Hematopoietic multipotent progenitor cell treated with erythropoietin and hydrocortisone succinate and interleukin-3 and kit ligand, for 4 days (in vitro differentiated cells): ENCODE measurements at regions not wholly inside any gene's neighbourhood (a gene's known extent, or its start where the extent isn't known, plus 50 kb on each side); places are given as distances from the start of the nearest gene placed in this dataset.
A peak's percentile ranks its signal among the peaks of the same experiment; 100 is the strongest.

Experiments
- DNase-seq: peaks from one replicate; pipeline ENCODE4 v3.0.0-alpha.2; 2015

- no peak for DNase-seq
Observed at GRCh38 chr13:39859898-39860297, 204.4 kb downstream of the COG6 start.

GRCh38 chr13:39862900-39863299, 207.4 kb downstream of the COG6 start:
- no peak for DNase-seq

GRCh38 chr13:39864221-39864620, 208.8 kb downstream of the COG6 start:
- no peak for DNase-seq

- DNase-seq, result no peak
Observed at GRCh38 chr13:39866722-39867121, 211.3 kb downstream of the COG6 start.

- DNase-seq, result no peak
Observed at GRCh38 chr13:39867807-39868206, 212.3 kb downstream of the COG6 start.

GRCh38 chr13:39870197-39870747, 214.8 kb downstream of the COG6 start:
- DNase-seq, result no peak

GRCh38 chr13:39874331-39875053, 219.0 kb downstream of the COG6 start:
- DNase-seq, result no peak

- DNase-seq, result no peak
Observed at GRCh38 chr13:39875111-39875987, 219.9 kb downstream of the COG6 start.

- DNase-seq, result no peak
Observed at GRCh38 chr13:39876258-39876657, 220.8 kb downstream of the COG6 start.

GRCh38 chr13:39877134-39877533, 221.7 kb downstream of the COG6 start:
- DNase-seq, result no peak

GRCh38 chr13:39879286-39880035, 224.0 kb downstream of the COG6 start:
- no peak for DNase-seq

- DNase-seq, result no peak
Observed at GRCh38 chr13:39881383-39881782, 225.9 kb downstream of the COG6 start.

- no peak for DNase-seq
Observed at GRCh38 chr13:39881887-39882286, 226.4 kb downstream of the COG6 start.

GRCh38 chr13:39884166-39884565, 228.7 kb downstream of the COG6 start:
- DNase-seq, result no peak

- no peak for DNase-seq
Observed at GRCh38 chr13:39886336-39886735, 230.9 kb downstream of the COG6 start.

GRCh38 chr13:39887387-39887786, 231.9 kb downstream of the COG6 start:
- DNase-seq, result no peak

- DNase-seq, result no peak
Observed at GRCh38 chr13:39888865-39889810, 233.7 kb downstream of the COG6 start.

GRCh38 chr13:39890537-39890936, 235.1 kb downstream of the COG6 start:
- no peak for DNase-seq

GRCh38 chr13:39892721-39893685, 237.5 kb downstream of the COG6 start:
- DNase-seq, result peak; percentile 50

GRCh38 chr13:39893808-39894207, 238.3 kb downstream of the COG6 start:
- no peak for DNase-seq

- DNase-seq, result no peak
Observed at GRCh38 chr13:39894586-39894985, 239.1 kb downstream of the COG6 start.
